CD4-positive, alpha-beta T cell treated with Interleukin-4 for 1 hour (primary cell): ENCODE measurements at regions not wholly inside any gene's neighbourhood (a gene's known extent, or its start where the extent isn't known, plus 50 kb on each side); places are given as distances from the start of the nearest gene placed in this dataset.

Experiments
- DNase-seq, 2 donors: peaks; one replicate each; pipeline ENCODE4 v3.0.0-alpha.2; 2020 to 2022

DNA sequence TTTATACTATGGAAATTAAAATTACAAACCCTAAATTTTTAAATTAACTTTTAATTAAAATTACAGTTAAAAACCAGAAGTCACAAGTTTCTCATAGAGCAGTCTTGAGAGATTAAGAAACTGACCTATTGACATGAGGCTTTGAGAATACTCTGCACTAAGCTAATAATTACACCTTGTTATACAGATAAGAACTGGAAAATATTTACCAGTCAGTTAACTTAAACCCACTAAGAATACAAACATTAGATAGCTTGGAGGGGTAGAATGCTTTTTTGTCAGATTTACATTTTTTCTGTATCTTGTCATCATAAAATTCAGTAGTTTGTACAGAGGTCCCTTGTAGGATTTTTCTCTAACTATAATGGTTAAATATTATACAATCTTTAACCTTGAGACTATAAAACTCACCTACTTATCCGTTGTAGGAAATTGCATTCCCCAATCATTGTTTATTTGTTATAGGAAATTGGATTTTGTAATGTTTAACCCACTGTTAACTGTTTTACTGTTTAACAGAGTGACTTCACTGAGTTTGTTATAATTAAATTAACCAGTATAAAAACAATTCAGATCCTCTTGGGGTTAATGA is 219.7 kb upstream of the PKDCC start:
- no peak for DNase-seq

DNA sequence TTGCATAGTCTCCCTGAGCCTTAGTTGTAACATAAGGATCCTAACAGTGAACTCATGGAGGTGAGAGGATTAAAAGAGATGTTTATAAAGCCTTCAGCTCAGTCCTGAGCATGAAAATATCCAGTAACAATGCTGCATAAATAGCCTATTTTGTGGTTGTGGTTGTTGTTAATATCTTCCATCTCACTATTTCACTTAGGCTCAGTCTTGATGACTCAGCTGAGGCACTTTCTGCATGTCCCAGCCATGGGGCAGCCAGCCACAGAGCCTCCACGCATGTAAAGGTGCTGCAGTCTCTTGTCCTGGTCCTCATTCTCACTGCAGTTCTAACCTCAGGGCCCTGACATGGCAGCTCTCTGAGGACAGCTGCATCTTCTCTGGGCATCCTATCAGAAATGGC is 218.8 kb upstream of the PKDCC start:
- no peak for DNase-seq

DNA sequence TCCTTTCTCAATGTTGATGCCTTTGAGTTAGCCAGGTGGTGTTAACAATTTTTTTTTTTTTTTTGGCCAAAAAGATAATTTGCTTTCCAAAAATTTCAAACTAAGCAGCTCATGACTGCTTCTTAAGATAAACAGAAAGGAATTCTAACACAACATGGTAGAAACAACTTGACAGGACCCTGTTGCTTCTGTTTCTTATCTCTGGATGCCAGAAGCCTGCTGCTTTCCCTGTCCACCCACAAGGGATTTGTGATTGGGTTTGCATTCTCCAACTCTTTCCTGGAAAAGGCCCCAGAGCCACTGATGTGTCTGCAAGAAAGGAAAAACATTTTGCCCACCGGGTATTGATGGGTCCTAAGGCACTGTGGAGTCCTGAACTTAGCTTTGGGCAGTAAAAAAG is 217.2 kb upstream of the PKDCC start:
- DNase-seq: no peak

DNA sequence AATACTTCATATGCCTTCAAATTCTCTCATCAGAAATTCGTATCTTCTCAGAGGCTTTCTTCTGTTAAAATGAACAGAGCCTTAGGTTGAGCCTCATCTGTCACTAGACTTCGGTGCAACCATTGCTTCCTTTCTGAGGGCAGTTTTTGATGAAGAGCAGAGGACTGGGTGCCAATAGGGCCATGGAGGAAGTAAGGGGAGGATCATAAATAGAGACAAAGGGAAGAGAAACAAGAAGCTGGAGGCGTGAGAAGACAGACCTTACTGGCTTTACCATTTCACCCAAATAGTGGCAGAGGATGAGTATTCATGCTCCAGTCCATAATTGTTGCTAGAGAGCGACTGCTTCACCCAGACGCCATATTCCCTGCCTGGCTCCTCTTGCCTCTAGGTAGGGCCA is 215.6 kb upstream of the PKDCC start:
- no peak for DNase-seq

DNA sequence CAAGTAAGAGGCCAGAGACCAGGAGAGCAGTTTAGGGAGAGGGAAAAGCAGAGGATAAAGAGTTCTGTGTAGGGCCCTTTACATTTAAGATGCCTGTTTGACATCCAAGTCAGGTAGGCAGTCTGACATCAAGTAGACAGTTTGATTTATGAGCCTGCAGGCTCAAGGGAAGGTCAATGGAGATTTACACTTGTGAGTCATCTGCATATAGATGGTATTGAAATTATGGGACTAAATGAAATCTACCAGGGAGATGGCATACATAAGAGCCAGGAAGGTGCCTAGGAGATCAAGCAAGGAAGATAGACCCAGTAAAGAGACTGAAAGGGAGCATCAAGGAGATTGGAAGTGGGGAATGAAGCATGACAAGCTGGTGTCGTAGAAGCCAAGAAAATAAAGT is 212.4 kb upstream of the PKDCC start:
- DNase-seq: no peak

DNA sequence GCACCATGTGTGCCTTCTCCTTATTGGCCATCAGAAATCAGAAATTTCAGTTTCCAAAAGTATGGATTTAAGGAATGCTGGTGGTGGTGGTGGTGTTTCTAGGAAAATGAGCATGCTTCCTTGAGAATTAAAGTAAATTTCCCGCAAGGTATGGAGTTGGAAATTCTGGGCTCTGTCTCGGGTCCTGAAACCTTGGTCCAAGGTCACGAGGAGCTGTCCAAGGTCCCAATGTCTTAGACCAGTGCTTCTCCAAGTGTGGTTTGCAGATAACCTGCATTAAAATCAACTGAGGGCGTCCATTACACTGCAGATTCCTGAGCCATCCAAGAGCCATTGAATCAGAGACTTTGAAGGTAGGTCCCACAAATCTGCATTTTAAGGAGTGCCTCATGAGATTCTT is 210.9 kb upstream of the PKDCC start:
- DNase-seq: peak in 1 of 2 donors; percentile 18

DNA sequence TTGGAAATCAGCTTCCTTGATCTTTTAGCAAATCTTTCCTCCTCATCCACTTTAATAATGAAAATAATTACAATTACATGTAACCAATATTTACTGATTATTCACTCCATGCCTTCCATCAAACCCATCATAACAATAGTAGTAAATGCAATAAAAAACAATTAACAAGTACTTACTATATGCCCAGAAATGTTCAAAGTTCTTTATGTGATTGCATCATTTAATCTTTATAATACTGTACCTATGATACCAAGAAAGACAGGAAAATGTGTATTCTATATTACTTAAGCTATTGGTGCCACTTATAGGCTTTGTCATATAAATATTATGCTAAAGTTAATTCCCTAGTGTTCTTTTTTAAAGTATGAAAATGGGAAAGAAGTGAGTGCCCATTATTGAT is 210.2 kb upstream of the PKDCC start:
- DNase-seq: no peak

DNA sequence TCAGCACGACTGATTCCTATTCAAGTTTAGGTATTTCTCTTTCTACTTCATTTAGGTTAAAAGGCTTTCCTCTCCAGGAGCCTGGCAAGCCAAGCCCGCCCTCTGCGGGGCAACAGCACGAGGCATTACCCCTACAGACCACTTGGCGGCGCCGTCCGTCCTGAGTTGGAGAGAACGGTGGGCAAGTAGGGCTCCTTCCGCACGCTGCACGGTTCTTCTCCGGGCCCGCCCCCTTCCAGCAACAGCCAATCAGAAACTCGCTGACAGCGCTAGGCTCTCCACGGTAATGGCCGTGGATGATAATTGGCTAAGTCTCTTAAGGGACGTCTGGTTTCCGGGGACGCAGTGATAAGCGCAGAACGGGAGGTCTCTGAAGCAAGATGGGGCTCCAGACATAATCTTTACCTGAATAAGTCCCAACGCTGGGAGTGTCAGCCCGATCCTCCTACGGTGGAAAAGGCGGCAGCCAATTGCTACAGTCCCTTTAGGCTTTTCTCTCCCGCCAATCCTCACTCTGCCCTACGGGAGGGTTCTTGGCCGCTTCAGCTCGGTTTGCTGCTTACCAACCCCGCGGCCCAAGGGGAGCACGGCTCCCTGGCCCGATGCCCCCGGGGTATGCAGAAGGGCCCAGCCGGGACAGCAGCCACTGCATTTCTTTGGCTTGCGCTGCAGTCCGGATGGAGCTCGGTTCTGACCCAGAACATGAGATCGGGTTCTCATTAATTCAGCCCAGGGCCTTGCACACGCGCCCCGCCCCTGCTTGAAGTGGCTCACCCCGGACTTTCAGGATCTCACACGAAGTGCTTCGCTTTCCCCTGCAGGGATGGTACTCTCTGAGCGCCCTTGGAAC is 206.9 kb upstream of the PKDCC start:
- DNase-seq: peak; percentile 98

DNA sequence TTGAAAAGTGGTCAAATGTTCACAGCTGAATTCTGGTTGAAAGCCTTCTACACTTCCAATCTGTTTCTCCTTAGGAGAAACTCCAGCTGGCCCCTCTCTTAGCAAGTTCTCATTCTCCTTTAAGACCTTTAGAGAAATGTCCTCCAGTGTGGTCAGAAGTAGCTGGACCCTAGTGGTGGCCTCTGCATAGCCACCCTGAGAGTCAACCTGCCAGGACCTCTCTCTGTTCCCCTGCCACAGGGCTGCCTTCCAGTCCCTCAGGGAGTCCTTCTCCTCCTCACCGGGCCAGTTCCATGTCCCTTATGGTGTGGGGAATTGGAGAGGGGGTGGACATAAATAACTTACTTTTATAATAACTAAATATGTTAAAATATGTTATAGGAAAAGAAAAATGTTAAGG is 200.9 kb upstream of the PKDCC start:
- no peak for DNase-seq

DNA sequence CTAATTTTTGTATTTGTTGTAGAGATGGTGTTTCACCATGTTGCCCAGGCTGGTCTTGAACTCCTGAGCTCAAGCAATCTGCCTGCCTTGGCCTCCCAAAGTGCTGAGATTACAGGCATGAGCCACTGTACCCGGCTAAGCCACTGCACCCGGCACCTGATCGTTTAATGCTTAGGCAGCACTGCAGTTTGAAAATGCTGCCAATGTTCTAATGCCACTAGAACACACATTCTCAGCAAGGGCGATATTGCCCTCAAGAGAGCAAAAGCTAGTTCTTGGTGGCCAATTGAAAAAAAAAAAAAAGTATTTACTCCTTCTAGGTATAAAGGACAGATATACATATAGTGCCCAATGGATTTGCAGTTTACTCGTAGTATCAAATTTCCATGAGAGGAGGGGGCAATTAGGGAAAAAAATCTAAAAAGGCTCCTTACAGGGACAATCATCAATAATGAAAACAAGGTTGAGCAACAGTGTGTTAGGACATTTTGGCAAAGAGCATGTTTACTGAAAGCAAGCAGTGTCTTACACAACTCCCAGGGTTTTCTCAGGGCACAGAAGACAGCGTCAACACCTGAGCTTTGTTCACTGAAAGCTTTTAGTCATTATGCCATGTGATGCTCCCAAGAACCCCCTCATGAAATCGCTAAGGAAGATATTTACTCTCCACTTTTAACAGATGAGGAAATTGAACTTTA is 199.9 kb upstream of the PKDCC start:
- no peak for DNase-seq

DNA sequence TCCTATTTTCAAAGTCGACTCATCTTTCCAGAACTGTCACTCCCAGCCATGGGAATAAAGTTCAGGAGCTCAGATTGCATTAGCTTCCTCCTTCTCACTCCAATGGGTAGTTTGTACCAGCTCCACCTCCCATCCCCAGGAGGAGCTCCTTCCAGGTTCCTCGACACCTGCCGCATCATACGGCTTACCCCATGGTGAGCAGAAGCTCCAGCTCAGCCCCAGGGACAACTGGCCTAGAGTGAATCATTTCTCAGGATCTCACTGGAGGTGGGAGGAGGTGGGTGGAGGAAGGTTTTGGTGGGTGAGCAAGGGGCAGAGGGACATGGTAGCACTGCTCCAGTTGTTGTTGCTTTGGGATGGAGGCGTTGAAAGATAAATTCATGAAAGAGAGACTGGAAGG is 196.3 kb upstream of the PKDCC start:
- DNase-seq: no peak

DNA sequence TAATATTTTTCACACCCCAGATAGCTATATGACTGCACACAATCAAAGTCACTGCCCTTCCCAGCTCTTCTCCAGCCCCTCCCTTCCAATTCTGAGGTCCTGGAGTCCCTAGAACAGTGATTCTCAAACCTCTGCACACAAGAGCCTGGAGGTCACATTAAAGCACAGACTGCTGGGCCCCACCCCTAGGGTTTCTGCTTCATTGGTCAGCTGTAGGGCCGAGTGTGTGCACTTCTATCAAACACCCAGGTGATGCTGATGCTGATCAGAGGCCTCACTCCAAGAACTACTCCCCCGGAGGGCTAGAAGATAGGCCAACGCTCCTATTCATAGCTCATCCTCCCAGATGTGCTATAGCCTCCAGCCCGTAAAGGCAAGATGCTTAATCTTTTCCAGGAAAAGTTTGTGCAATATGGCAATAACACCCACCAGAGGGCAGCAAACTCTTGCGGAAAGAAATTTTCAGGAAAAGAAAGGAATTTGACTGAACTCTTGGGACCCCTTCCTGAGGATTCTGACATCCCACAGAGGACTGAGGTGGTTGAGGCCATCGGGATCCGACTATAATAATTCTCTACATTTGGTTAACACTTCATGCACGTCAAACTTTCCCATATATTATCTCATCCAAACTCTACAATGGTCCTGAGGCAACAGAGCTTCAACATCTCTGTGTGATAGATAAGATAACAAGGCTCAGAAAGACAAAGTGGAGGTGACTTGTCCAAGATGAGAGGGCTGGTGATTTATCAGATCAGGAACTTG is 194.2 kb upstream of the PKDCC start:
- DNase-seq: peak in 1 of 2 donors; percentile 33

DNA sequence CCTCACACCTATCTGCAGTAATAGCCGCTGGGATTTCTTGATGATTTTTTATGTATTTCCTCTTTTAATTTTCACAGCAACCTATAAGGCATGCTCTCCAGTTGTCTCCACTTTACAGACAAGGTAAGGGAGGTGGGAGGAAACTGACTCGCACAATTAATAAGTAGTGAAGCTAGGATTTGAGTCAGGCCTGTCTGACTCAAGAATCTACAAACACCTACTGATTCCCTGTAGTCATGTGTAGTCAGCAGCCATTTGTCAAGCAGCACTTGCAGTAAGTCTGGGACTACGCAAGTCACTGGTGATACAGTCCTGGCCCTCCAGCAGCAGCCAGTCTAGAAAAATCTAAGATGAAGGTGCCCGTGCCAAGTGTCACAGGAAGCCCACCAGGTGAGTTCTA is 193.6 kb upstream of the PKDCC start:
- no peak for DNase-seq

DNA sequence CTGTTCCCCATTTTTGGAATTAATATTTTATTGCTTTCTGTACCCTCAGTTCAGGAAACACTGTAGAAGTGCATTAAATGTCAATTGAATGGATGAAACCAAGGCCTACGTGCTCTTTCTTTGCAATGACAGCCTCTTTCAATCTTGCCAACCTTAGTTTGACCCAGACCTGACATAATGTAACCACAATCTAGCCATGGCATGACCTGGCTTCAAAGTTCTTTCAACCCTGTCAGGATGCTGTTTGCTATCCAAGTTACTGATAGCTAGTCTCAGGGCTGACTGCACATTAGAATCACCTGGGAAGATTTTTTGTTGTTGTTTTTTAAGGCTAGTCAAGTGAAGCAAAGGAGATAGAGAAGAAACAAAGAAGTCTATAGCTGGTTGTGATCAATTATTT is 190.9 kb upstream of the PKDCC start:
- no peak for DNase-seq

DNA sequence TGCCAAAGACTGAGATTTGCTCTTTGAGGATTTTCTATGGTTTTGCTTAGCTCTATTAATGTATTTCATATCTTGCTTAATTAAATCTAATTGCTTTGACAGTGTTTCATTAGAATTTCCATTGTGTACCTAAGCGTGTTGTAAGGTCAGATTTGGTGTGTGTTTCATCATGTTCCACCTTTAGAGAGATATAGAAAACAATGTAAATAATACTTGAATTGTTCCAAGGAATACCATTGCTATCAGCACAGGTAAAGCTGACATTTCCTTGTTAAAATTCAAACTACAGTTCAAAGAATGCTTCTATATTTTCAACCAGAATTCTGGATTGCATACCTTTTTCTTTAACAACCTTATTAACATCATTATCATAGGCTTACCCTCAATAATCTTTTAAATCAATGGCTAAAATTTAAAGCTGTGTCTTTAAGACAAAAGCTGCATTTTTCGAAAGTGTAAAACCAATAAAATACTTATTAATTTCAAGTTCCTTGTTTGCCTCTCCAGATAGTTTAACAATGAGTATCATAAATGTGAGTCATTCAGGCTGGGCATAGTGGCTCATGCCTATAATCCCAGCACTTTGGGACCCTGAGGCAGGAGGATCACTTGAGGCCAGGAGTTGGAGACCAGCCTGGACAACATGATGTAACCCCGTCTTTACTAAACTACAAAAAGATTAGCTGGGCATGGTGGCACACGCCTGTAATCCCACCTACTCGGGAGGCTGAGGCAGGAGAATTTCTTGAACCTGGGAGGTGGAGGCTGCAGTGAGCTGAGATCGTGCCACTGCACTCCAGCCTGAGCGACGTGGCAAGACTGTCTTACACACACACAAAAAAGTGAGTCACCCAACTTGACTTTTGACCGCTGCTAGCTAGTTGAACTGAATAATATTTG is 188.0 kb upstream of the PKDCC start:
- DNase-seq: no peak

DNA sequence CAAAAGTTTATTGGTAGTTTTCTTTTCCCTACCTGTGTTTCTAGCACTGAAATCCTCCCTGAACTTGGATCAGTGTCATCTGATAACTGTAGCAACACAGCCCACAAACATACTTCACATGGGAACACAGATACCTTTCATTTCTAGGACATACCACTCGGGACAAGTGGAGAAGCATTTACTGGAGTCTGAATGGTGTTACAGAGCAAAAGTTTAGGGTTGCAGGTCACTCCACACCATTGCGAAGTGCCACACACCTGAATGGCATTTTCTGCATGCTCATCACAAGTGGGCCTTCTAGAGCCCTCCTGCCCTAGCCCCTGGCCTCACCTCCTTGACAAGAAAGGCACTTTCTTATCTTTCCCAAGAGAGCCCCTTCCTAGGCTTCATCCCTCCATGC is 184.8 kb upstream of the PKDCC start:
- no peak for DNase-seq

DNA sequence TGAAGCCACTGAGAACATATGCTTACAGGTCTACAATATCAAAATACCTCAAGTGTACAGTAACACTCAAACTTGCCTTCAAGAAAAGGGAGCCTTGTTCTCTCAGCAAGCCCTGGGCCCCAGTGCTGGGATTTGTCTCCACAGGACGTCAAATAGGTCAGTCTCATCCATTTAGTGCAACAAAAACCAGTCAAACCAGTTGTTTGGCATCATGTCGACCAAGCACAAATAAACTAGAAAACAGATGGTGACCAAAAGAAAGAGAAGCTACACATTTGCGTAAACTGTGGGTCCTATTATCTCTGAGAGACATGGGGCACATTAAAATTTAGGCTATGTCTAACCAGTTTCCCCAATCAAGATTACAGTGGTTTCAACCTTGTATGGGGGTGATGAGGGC is 182.6 kb upstream of the PKDCC start:
- no peak for DNase-seq

DNA sequence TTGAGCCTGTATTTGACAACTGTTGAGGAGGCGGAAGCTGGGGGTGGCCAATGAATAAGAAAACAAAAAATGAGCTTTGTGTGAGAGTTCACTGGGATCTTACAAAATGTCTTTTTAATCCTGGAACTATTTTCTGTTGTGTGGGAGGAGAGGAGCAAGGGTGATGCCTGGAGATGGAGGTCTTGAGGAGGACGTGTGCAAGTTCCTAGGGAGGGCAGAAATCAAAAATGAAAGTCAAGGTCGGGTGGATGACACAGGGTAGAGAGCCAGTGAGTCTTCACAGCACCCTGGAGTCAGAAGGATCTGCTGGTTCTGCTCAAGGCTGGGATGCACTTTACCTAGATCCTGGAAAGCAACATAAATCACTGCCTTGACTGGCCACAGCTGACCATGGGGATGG is 180.3 kb upstream of the PKDCC start:
- no peak for DNase-seq

DNA sequence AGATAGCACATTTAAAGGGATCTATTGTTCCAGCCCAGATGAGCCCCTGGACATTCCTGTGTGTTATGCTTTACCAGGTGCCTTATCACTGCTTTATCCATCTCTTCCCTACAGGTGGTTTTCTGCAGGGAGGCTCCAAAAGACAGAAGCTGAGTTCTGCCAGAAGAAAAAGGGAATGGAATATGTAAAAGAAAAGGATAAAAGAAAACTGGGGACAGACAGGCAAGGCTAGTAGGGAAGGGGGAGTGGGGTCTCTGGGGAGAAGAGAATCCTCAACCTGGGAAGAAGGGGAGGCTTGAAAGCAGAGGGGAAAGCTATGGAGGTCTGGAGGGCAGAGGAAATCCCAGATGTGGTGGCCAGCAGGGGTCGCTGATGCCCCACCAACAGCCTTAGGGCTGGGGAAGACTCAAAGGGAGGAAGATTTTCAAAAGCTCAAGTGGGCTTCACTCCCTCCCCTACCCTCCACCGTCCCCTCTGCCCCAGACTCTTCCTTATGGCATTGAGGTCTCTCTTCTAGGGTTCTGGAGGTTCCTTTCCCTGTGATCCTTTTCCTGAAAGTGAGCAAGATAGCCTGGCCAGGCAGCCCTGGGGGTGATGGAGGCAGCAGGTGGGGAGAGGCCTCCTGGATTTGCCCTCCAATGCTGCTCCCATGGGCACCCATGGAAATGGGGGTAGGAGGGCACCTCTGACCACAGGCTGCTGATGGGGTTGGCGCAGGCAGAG is 178.1 kb upstream of the PKDCC start:
- peak; percentile 69 for DNase-seq

DNA sequence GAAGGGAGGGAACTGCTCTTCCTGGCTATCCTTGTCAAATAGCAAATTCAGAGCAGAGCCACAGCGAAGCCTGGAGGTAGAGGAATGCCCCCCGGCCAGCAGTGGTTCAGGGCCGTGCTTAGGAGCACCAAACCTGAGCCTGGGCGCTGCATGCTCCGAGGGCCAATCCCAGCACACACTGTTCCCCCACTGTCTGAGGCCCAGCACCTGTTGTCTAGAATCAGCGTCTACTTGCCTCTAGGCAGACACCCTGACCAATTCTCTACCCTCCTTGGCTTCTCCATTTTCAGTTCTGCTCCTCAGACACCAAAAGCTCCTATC is 177.6 kb upstream of the PKDCC start:
- DNase-seq: no peak

DNA sequence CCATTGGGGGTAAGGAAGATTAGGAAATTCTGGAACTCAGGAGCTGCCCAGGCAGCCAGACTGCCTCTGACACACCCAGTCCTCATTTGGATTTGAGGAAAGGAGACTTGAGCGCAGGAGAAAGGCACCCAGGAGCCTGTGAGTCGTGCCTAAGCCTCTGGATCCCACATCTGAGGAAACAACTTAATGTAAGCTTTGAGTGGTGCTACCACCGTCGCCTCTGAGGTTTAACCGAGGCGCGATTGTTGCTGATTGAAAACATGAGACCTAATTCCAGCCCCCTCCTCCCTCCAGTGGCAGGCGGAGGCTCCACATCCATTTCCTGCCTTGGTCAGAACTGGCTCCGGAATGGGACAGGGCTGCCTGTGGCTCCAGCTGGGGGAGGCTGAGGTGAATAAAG is 176.7 kb upstream of the PKDCC start:
- no peak for DNase-seq

DNA sequence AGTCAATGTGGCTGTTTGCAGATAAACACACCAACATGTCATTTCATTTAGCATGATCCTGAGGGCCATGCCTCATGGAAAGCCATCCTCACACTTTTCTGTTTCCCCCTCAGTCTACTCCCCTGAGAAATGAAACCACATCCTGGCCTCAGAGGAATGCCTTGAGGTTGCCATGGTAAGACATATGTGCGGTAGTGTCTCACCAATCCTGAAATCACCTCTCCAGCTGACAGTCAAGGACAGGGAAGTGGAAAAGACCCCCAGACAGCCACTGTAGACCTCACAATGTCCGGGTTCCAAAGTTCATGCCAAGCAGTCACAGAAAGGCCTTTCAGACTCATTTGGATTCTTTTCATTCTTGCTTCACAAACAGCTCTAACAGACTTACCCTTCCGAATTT is 175.2 kb upstream of the PKDCC start:
- DNase-seq: no peak
